IPS-18c (cell line): ENCODE measurements at regions not wholly inside any gene's neighbourhood (a gene's known extent, or its start where the extent isn't known, plus 50 kb on each side); places are given as distances from the start of the nearest gene placed in this dataset.

Source experiments
- H3K4me3 ChIP-seq: 2 replicates; pipeline ENCODE4 v1.7.0; 2013; ENCODE audit warnings: low read depth, mild to moderate bottlenecking, low read length, moderate library complexity; ENCODE audit not compliant: insufficient read depth
- H3K9me3 ChIP-seq: one replicate; pipeline ENCODE4 v1.6.1; 2013; ENCODE audit warnings: mild to moderate bottlenecking, low read length, moderate library complexity; ENCODE audit not compliant: control insufficient read depth, insufficient read depth

DNA sequence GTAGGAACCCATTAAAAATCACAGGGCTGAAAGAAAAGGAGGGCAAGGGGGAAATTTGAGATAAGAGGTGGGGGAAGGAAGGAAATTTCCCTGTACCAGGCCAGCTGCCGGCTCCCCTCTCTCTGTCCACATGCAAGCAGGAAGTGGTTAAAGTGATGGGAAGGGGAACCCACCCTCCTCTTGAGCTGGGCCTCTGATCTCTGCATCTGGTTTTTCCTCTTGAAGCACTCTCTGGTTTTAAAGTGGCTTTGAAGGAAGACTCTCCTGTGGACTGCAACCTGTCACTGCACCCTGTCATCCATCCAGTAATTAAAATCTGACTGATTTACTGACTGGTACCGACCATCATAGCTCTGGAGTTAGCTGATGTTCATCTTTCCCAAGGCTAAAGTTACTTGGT lies 239.6 kb downstream of the TSHZ3 start:
- Histone ChIP-seq H3K4me3 (no peak overlapping the region), H3K9me3 (no peaks in the 10 kb centered on the region)

GRCh38 chr19:31107096-31107495 lies 242.1 kb downstream of the TSHZ3 start:
- H3K4me3 ChIP-seq, result no peak overlapping the region
- no peaks in the 10 kb centered on the region for H3K9me3 ChIP-seq

DNA sequence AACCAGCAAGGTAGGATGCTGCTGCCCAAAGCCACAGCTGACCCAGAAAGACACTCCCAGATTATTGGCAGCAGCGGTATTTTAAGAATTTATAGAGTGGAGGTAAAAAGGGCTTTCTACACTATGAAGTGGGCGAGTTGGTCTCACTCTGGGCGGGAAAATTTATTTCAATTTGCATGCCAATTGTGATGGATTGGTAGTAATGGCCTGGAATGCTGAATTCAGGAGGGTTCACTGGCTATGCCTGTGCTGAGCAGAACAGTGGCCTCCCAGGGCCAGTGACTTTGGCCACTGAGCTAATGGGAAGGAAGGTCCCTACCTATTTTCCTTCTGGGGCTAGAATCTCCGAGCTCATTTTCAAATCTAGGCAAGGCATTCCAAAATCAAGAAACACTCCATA lies 243.5 kb downstream of the TSHZ3 start:
- Histone ChIP-seq H3K9me3 (no peaks in the 10 kb centered on the region), H3K4me3 (no peak overlapping the region)

DNA sequence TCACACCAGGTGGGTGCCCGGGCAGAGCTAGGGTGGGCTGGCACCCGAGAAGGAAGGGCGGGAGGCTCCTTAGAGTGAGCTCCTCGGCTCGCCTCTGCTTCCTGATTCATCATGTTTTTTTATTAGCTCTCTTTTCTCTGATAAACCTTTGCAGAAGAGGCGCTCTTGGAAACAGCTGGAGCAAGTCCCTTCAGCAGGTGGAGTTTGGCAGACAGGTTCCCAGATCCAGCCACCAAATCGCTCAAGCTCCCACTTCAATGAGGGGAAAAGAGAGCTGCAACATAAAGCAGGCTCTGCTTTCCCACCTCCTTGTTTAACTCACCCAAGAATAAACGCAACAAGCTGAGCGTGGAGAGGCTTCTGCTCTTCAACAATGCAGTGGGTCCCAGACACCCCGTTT lies 244.8 kb downstream of the TSHZ3 start:
- Histone ChIP-seq H3K4me3 (no peak overlapping the region), H3K9me3 (no peaks in the 10 kb centered on the region)

GRCh38 chr19:31103228-31103627 lies 246.0 kb downstream of the TSHZ3 start:
- Histone ChIP-seq H3K4me3 (no peak overlapping the region), H3K9me3 (no peaks in the 10 kb centered on the region)

DNA sequence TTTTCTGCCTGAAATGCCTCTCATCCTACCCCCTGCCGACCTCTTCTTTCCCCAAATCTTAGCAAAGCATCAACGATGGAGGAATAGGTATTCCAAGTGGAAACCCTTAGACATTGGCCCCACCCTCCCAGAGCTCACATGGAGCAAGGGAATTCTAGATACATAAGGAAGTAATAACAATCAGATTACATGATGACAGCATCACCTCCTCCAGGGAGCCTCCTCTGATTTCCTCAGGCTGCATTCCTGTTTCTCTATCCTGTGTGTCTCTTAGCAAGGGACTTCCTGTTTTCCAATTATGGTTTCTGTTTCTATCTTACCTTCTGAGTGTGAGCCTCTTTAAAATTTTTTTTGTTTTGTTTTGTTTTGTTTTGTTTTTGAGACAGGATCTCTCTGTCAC lies 246.6 kb downstream of the TSHZ3 start:
- no peak overlapping the region for H3K4me3 ChIP-seq
- H3K9me3 ChIP-seq, result no peaks in the 10 kb centered on the region

- Histone ChIP-seq H3K9me3 (no peaks in the 10 kb centered on the region), H3K4me3 (no peak overlapping the region)
Measured at GRCh38 chr19:31100981-31101380, 248.3 kb downstream of the TSHZ3 start.

GRCh38 chr19:31100206-31100590 lies 249.0 kb downstream of the TSHZ3 start:
- Histone ChIP-seq H3K4me3 (no peak overlapping the region), H3K9me3 (no peaks in the 10 kb centered on the region)

DNA sequence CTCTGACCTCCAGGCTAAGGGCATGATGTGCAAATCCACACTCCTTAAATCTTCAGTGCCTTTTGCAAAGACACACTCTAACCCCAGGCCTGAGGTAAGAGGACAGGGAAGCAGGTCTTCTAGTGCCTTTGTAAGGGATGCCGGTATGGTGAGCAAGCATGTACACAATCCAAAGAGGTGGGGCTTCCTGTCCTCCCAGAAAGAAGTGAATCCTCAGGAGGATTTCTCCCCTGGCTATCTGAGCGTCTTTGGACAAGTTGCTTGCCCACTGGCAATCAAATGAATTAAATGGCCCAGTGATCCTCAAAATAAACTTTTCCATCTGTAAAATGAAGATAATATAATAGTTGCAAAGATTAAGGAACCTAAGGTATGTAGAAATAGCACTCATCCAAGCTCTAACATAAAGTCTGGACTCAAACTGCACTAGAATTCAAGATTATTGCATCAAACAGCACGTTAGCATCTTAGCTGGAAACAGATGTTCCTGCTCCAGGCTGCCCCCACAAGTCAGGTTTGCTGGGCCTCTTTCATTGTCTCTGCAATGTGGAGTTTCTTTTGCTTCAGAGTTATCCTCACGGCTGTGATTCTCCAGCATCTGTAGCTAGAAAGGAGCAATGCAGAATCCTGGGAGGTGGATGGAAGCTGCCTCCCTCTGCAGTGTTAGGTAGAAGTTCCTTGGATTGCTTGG lies 249.6 kb downstream of the TSHZ3 start:
- Histone ChIP-seq H3K9me3 (no peaks in the 10 kb centered on the region), H3K4me3 (no peak overlapping the region)

DNA sequence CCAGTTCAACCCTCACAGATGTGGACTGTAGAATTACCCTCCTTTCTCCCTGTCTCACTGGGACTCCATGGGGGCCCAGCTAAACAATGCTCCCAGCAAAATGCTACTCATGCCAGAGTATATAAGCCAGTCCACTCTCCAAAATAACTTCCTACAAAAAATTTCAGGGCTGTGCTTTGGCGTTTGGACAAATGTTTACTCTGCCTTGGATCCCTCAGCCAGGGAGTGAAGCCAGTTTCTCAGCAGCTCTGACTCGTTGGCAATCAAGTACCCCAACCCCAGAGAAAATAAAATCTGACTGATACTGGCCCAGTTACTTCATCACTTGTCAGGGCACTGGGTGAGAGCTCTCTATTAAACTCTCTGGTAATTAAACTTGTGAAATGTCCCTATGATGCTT lies 250.4 kb downstream of the TSHZ3 start:
- no peak overlapping the region for H3K4me3 ChIP-seq
- H3K9me3 ChIP-seq, result no peaks in the 10 kb centered on the region

DNA sequence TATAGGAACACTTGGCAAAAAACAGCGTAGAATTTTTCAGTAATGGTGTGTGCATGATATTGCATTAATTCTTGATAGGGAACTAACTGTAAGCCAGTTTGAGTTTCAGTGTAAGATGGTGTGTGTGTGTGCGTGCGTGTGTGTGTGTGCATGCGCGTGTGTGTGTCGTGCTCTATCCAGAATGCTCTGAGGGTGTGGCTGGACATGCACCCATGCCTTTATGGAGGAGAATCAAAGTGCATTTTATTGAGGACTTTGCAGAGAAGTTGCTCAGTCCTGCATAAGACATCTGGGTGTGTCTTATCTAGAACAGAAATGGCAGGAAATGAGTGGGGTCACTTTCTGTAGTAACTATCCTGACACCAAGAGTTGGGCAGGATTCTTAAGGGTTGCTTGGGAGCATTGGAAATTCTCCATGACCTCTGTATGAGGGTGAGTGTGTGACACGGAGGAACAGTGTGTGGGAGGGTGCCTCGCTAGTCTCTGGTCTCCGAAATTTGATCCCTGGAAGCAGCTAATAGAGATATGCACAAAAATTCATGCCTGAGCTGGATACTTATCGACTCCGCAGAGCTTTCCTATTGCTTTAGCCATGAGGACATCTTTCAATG lies 252.2 kb downstream of the TSHZ3 start:
- Histone ChIP-seq H3K9me3 (no peaks in the 10 kb centered on the region), H3K4me3 (no peak overlapping the region)

DNA sequence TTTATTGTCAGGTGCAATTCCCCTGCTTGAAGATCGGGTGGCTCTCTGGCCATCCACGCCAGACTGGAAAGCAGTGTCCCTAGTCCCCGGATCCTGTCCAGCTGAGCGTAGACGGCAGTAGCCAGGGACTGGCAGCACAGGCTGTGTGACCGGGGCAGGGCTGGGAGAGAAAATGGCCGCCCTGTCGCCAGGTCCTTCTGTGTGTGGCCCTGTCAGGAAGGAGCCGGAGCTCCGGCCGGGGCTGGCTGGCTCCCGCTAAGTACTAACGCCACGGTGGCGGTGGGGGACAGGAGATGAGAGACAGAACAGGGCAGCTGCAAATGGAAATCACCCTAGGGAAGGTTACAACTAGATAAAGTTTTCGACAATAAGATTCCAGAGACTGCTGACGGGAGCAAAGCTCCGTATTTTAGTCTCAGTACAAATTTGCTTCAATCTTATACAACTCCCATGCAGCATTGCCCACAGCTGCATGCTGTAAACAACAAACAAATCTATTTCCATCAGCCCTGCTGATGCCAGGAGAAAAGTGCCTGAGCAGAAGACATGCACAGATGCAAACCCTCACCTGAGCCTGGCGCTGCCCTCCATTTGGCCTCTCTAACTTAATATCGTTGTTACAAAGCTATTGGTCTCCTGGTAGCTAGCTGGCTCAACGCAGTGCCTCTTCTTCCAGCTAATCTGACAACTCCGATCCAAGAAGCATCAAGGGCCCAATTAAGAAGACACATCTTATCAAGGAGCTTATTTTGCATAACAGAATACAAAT lies 253.0 kb downstream of the TSHZ3 start:
- Histone ChIP-seq H3K9me3 (no peaks in the 10 kb centered on the region), H3K4me3 (no peak overlapping the region)

- no peak overlapping the region for H3K4me3 ChIP-seq
- no peaks in the 10 kb centered on the region for H3K9me3 ChIP-seq
Measured at GRCh38 chr19:31095100-31095804, 254.0 kb downstream of the TSHZ3 start.

- H3K4me3 ChIP-seq, result no peak overlapping the region
- no peaks in the 10 kb centered on the region for H3K9me3 ChIP-seq
Measured at GRCh38 chr19:31092274-31092673, 257.0 kb downstream of the TSHZ3 start.

DNA sequence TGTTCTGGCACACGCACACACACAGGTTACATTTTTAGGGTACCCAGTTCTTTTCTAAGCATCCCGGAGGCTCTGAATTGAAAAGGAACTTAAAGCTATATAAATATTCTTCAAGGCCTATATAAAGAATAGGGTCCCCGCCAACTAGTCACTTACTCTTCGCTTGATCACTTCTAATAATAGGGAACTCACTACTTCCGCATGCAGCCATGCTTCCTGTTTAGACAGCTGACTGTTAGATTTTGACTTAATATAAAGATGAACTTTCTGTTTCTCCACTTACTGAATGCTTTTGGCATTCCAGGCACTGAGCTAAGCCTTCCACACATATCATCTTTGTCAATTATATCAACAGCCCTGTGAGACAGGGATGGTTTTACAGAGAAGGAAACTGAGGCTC lies 259.6 kb downstream of the TSHZ3 start:
- Histone ChIP-seq H3K9me3 (no peaks in the 10 kb centered on the region), H3K4me3 (no peak overlapping the region)

DNA sequence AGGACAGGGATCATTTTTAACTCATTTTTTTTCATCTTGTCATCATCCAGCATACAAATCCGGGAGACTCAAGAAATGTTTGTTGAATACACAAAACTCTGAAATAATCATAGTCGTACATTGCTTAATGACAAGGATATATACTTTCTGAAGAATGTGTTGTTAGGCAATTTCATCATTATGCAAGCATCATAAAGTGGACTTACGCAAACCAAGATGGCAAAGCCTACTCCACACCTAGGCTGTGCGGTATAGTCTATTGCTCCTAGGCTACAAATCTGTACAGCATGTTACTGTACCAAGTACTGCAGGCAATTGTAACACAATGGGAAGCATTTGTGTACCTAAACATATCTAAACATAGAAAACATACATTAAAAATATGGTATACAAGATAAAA lies 264.1 kb downstream of the TSHZ3 start:
- H3K9me3 ChIP-seq, result no peaks in the 10 kb centered on the region
- H3K4me3 ChIP-seq, result no peak overlapping the region

- Histone ChIP-seq H3K9me3 (no peaks in the 10 kb centered on the region), H3K4me3 (no peak overlapping the region)
Measured at GRCh38 chr19:31083105-31083504, 266.1 kb downstream of the TSHZ3 start.

DNA sequence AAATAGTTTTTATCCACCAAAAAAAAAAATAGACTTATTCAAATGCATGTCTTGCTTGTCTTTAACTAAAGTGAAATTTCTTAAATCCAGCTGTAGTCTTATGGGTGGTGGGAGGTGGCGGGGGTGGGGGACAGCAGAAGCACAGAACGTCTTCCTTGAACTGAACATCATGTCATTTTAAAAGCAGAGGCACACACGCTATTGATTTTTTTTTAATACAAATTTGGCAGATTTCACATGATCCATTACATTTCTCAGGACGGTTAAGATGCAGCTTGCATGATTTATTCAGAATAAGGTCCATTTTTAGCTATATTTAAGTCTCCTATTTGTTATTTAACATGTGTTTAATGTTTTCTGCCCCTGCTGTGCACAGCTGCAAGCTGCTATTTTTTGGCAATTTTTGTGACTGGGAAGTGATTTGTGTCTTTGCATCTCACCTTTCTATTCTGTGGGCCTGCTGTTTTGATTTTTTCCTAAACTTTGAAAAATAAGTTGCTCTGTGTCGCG lies 274.0 kb downstream of the TSHZ3 start:
- Histone ChIP-seq H3K4me3 (no peak overlapping the region), H3K9me3 (no peaks in the 10 kb centered on the region)
